Tibial artery (tissue), 4 donors: ENCODE measurements at regions not wholly inside any gene's neighbourhood (a gene's known extent, or its start where the extent isn't known, plus 50 kb on each side); places are given as distances from the start of the nearest gene placed in this dataset.

Experiments used
- DNase-seq, 2 donors: peaks; one replicate each; pipeline ENCODE4 v3.0.0-alpha.2; 2019
- H3K27ac ChIP-seq, 2 donors: fragments of 200-600 bp; sonication (generic) in 1 of 2; 1 replicate in 1 of 2; 2 replicates in 1 of 2; pipeline ENCODE4 v1.5.1; 2018 to 2019; ENCODE audit warnings: mild to moderate bottlenecking in 1 of 2
- H3K27me3 ChIP-seq, 2 donors: fragments of 200-600 bp; sonication (generic) in 1 of 2; one replicate each; pipeline versions ENCODE4 v1.5.1 to v1.6.0; 2016 to 2019
- H3K36me3 ChIP-seq, 3 donors: fragments of 200-600 bp; sonication (generic) in 2 of 3; one replicate each; pipeline ENCODE4 v1.5.1; 2016 to 2019; ENCODE audit warnings: mild to moderate bottlenecking in 2 of 3
- H3K4me1 ChIP-seq, 4 donors: fragments of 200-600 bp; sonication (generic) in 2 of 4; 1 replicate in 3 of 4; 2 replicates in 1 of 4; pipeline ENCODE4 v1.5.1; 2016 to 2019
- H3K4me3 ChIP-seq, 2 donors: fragments of 200-600 bp; sonication (generic) in 1 of 2; 1 replicate in 1 of 2; 2 replicates in 1 of 2; pipeline ENCODE4 v1.5.1; 2018 to 2019; ENCODE audit warnings: mild to moderate bottlenecking in 2 of 2
- H3K9me3 ChIP-seq, 3 donors: fragments of 200-600 bp; sonication (generic) in 1 of 3; one replicate each; pipeline ENCODE4 v1.5.1; 2016 to 2019
- CTCF ChIP-seq, 2 experiments: fragments of 200-600 bp in 1 of 2; fragments of 450-650 bp in 1 of 2; IDR thresholded peaks; one replicate each; pipeline ENCODE4 v1.5.1; 2017 to 2019; ENCODE audit warnings: antibody characterized with exemption in 2 of 2, mild to moderate bottlenecking in 1 of 2, moderate library complexity in 1 of 2
- intact Hi-C: fragments of 100-400 bp; cut with DNase I; formaldehyde crosslinking; loops from one replicate; pipeline ENCODE4 v1.15.0; 2023; ENCODE audit warnings: low total_unique reads

GRCh38 chr11:131279654-131280384, 90.6 kb upstream of the NTM start:
- Histone ChIP-seq H3K27ac (no peak overlapping the region), H3K4me3 (no peak overlapping the region), H3K4me1 (no peaks in the 10 kb centered on the region), H3K9me3 (no peaks in the 10 kb centered on the region), H3K36me3 (no peaks in the 10 kb centered on the region), H3K27me3 (no peaks in the 10 kb centered on the region)
- intact Hi-C loops: no loop called here
- no peak for TF ChIP-seq CTCF (IDR thresholded peaks at IDR 0.05)
- DNase-seq: no peak

- no peaks in the 10 kb centered on the region for H3K36me3 ChIP-seq
- TF ChIP-seq CTCF (IDR thresholded peaks at IDR 0.05): no peak
- H3K4me1 ChIP-seq: no peaks in the 10 kb centered on the region
- no peaks in the 10 kb centered on the region for H3K9me3 ChIP-seq
- no peak for DNase-seq
- no peak overlapping the region for H3K4me3 ChIP-seq
- no peaks in the 10 kb centered on the region for H3K27me3 ChIP-seq
- intact Hi-C loops: no loop called here
- no peak overlapping the region for H3K27ac ChIP-seq
These were observed 89.1 kb upstream of the NTM start for GRCh38 chr11:131281316-131281715.

GRCh38 chr11:131284041-131284440, 86.4 kb upstream of the NTM start:
- intact Hi-C loops: no loop called here
- no peak for TF ChIP-seq CTCF (IDR thresholded peaks at IDR 0.05)

GRCh38 chr11:131288521-131289091, 81.8 kb upstream of the NTM start:
- no peaks in the 10 kb centered on the region for H3K36me3 ChIP-seq
- no peak overlapping the region for H3K27ac ChIP-seq
- H3K9me3 ChIP-seq: no peaks in the 10 kb centered on the region
- H3K4me3 ChIP-seq: no peak overlapping the region
- no peaks in the 10 kb centered on the region for H3K4me1 ChIP-seq
- intact Hi-C loops: no loop called here
- TF ChIP-seq CTCF (IDR thresholded peaks at IDR 0.05): no peak
- H3K27me3 ChIP-seq: no peaks in the 10 kb centered on the region
- no peak for DNase-seq

More at GRCh38 chr11:131284041-131284440, 86.4 kb upstream of the NTM start:
- Histone ChIP-seq H3K36me3 (no peaks in the 10 kb centered on the region), H3K4me3 (no peak overlapping the region), H3K27ac (no peak overlapping the region), H3K27me3 (no peaks in the 10 kb centered on the region), H3K9me3 (no peaks in the 10 kb centered on the region), H3K4me1 (no peaks in the 10 kb centered on the region)
- no peak for DNase-seq

- Histone ChIP-seq H3K27ac (no peak overlapping the region), H3K36me3 (no peaks in the 10 kb centered on the region), H3K4me3 (no peak overlapping the region), H3K27me3 (no peaks in the 10 kb centered on the region), H3K4me1 (no peaks in the 10 kb centered on the region), H3K9me3 (no peaks in the 10 kb centered on the region)
- TF ChIP-seq CTCF (IDR thresholded peaks at IDR 0.05): no peak
- DNase-seq: no peak
- intact Hi-C loops: no loop called here
These were observed 80.2 kb upstream of the NTM start for GRCh38 chr11:131290185-131290584.
